GM12874 (cell line): ENCODE measurements at regions not wholly inside any gene's neighbourhood (a gene's known extent, or its start where the extent isn't known, plus 50 kb on each side); places are given as distances from the start of the nearest gene placed in this dataset.

Source experiments
- CTCF ChIP-seq: IDR thresholded peaks from 2 replicates; pipeline ENCODE4 v1.5.1; 2011; ENCODE audit warnings: low read depth, mild to moderate bottlenecking, control low read depth, low read length, moderate library complexity; ENCODE audit not compliant: insufficient read depth

- no peak for TF ChIP-seq CTCF
Observed at GRCh38 chr16:49939495-49939894, 83.6 kb upstream of the ZNF423 start.

- TF ChIP-seq CTCF: no peak
Observed at GRCh38 chr16:49940464-49941224, 84.4 kb upstream of the CNEP1R1 start.

DNA sequence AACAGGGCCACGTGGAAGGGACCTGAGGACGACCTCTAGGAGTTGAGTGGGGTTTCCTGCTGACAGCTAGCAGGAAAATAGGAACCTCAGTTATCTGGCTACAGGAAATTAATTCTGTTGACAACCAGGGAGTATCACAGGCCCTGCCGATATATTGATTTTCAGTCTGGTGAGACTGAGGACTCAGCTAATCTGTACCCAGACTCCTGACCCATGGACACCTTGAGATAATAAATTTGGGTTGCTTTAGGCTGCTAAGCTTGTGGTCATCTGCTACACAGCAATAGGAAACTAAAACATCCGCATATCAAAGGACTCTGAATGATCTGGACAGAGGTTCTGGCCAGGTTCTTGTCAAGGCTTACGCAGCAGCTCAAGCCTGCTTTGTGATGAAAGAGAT is 80.8 kb upstream of the CNEP1R1 start:
- TF ChIP-seq CTCF: no peak

DNA sequence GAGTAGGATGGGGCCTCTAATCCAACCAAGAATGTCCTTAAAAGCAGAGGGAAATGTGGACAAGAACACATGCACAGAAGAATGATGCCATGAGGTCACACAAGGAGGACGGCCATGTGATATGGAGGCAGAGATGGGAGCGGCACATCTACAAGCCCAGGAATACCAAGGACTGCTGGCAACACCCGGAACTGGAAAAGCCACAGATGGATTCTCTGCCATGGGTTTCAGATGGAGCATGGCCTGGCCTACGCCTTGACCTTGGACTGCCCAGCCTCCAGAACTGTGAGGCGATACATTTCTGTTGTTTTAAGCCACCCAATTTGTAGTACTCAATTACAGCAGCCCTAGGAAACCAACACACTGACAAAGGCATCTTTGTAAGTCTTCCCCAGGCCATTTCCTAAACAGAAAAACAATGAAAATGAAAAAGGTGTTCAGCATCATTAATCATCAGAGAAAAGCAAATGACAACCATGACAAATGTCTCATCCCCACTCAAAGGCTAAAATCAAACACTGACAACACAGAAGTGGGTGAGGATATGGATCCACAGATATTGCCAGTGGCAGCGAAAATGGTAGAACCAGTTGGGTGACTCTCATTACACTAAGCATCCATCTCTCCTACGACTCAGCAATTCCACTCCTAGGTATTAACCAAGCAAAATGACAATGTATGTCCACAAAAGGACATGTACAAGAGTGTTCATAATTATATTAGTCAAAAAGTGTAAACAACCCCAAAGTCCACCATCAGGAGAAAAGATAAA is 76.9 kb upstream of the CNEP1R1 start:
- TF ChIP-seq CTCF: no peak

DNA sequence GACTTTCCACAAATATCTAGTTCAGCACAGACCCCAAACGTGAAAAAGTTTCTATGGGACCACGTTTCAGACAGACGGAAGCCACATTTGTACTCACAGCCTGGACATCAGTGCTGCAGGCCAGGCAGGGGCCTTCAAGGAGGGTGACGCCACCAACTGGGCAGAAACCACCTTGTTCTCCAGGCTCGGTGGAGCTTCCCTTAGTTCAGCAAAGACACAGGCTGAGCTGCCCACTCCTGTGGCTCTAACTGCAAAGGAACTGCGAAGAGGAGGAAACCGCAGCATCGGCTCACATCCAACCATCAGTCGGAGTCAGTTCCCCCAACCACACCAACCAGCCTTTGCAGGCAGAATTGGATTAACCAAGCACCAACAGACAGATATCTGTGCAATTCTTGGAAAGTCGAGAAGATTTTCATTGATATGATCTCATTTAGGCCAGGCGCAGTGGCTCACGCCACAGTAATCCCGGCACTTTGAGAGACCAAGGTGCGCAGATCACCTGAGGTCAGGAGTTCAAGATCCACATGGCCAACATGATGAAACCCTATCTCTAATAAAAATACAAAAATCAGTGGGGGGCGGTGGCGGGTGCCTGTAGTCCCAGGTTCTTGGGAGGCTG is 73.3 kb upstream of the CNEP1R1 start:
- TF ChIP-seq CTCF: no peak

- no peak for TF ChIP-seq CTCF
Observed at GRCh38 chr16:49952386-49952785, 72.6 kb upstream of the CNEP1R1 start.

- TF ChIP-seq CTCF: no peak
Observed at GRCh38 chr16:49953090-49953489, 71.9 kb upstream of the CNEP1R1 start.
